LNCaP clone FGC (cell line): ENCODE measurements at regions not wholly inside any gene's neighbourhood (a gene's known extent, or its start where the extent isn't known, plus 50 kb on each side); places are given as distances from the start of the nearest gene placed in this dataset.
"Not testable (repeated sequence)": the region's sequence is repeated elsewhere in the genome, so short reads cannot be mapped to it uniquely, and the experiment has no call there.

Experiments used
- DNase-seq: peaks from one replicate; pipeline ENCODE4 v3.0.0-alpha.2; 2011; ENCODE audit warnings: low read depth
- H3K4me3 ChIP-seq: 2 replicates; pipeline ENCODE4 v1.5.1; 2011; ENCODE audit warnings: mild to moderate bottlenecking, low read depth, low read length, control low read depth
- CTCF ChIP-seq: IDR thresholded peaks from 2 replicates; pipeline ENCODE4 v1.5.1; 2012; ENCODE audit warnings: mild to moderate bottlenecking; ENCODE audit not compliant: control insufficient read depth, insufficient read depth; ENCODE audit errors: extremely low read depth

GRCh38 chr7:92913849-92914248 is 77.5 kb upstream of the CDK6 start:
- no peak for TF ChIP-seq CTCF
- H3K4me3 ChIP-seq, result no peak overlapping the region
- no peak for DNase-seq

- no peak for TF ChIP-seq CTCF
- H3K4me3 ChIP-seq, result no peak overlapping the region
- no peak for DNase-seq
These were observed 74.6 kb upstream of the CDK6 start for GRCh38 chr7:92910976-92911375.

- no peak for DNase-seq
- no peak overlapping the region for H3K4me3 ChIP-seq
- no peak for TF ChIP-seq CTCF
These were observed 73.5 kb upstream of the CDK6 start for GRCh38 chr7:92909686-92910475.

- H3K4me3 ChIP-seq, result no peak overlapping the region
- TF ChIP-seq CTCF, result no peak
- no peak for DNase-seq
These were observed 68.1 kb upstream of the CDK6 start for GRCh38 chr7:92904244-92905131.

GRCh38 chr7:92898798-92899197 is 62.4 kb upstream of the CDK6 start:
- no peak for DNase-seq
- no peak for TF ChIP-seq CTCF

GRCh38 chr7:92894857-92895256 is 58.5 kb upstream of the CDK6 start:
- H3K4me3 ChIP-seq, DNase-seq: not testable (repeated sequence)

More at GRCh38 chr7:92898798-92899197, 62.4 kb upstream of the CDK6 start:
- H3K4me3 ChIP-seq, result no peak overlapping the region

- no peak for DNase-seq
- H3K4me3 ChIP-seq, result no peak overlapping the region
- TF ChIP-seq CTCF, result no peak
These were observed 52.7 kb upstream of the CDK6 start for GRCh38 chr7:92889081-92889480.
